Bronchial epithelial cell (primary cell): ENCODE measurements at regions not wholly inside any gene's neighbourhood (a gene's known extent, or its start where the extent isn't known, plus 50 kb on each side); places are given as distances from the start of the nearest gene placed in this dataset.

ENCODE experiments used
- DNase-seq: peaks from one replicate; pipeline ENCODE4 v3.0.0-alpha.2; 2010; ENCODE audit warnings: low read depth
- FAIRE-seq: peaks from 2 replicates; lab custom pipeline; 2011; peaks lifted over from hg19 to GRCh38; lab: Jason Lieb, UNC
- H3K27me3 ChIP-seq: 2 replicates; pipeline ENCODE4 v1.5.1; 2011; ENCODE audit warnings: low read length; ENCODE audit not compliant: control insufficient read depth, insufficient read depth
- H3K36me3 ChIP-seq: 2 replicates; pipeline ENCODE4 v1.5.1; 2011; ENCODE audit warnings: low read length; ENCODE audit not compliant: control insufficient read depth, insufficient read depth
- H3K4me3 ChIP-seq: 2 replicates; pipeline ENCODE4 v1.5.1; 2011; ENCODE audit warnings: mild to moderate bottlenecking, low read depth, low read length, control low read depth
- TF ChIP-seq, protein P1 (sequence below): IDR thresholded peaks from 2 replicates; pipeline ENCODE4 v1.5.1; 2011; ENCODE audit warnings: mild to moderate bottlenecking, moderate library complexity, low read length, control low read depth, inconsistent platforms; ENCODE audit not compliant: insufficient read depth, severe bottlenecking

DNA sequence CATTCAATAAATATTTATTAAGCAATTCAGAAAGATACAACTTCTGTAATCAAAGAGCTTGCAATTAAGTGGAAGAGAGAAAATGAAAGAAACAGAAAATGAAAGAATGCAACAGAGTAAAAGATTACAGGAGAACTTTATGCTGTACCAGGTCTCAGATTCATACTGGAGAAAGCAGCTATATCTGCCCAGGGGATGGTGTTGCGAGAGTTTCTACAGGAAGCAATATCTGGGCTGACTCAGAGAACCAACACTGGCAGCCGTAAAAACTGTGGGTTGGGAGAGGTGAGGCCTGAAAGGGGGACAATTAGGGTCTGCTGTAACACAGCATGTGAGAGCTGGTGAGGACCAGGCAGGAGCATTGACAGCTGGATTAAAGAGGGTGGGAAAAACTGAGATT, 256.7 kb upstream of the TCF21 start:
- Histone ChIP-seq H3K27me3 (no peaks in the 10 kb centered on the region), H3K4me3 (no peak overlapping the region), H3K36me3 (no peaks in the 10 kb centered on the region)
- FAIRE-seq, result no peak
- peak; percentile 52 for DNase-seq
- TF ChIP-seq, protein P1, sequence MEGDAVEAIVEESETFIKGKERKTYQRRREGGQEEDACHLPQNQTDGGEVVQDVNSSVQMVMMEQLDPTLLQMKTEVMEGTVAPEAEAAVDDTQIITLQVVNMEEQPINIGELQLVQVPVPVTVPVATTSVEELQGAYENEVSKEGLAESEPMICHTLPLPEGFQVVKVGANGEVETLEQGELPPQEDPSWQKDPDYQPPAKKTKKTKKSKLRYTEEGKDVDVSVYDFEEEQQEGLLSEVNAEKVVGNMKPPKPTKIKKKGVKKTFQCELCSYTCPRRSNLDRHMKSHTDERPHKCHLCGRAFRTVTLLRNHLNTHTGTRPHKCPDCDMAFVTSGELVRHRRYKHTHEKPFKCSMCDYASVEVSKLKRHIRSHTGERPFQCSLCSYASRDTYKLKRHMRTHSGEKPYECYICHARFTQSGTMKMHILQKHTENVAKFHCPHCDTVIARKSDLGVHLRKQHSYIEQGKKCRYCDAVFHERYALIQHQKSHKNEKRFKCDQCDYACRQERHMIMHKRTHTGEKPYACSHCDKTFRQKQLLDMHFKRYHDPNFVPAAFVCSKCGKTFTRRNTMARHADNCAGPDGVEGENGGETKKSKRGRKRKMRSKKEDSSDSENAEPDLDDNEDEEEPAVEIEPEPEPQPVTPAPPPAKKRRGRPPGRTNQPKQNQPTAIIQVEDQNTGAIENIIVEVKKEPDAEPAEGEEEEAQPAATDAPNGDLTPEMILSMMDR, result no peak

DNA sequence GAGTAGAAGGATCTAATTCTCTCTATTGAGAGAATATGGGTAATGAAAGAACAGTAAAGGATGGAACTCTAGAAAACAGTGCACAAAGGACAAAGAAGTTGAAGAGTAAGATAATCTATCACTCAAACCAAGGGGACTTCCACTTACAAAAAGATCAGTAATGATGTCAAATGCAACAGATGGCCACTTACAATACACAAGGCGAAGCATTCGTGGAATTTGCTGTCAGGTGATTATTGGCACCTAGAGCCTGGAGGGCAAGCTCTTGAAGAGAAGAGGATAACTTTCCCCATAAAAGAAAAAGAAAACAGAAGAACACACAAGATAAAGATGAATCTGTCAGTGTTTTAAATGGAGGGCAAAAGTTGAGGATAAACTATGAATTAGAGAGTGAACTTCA, 256.0 kb upstream of the TCF21 start:
- no peak for DNase-seq
- no peak for FAIRE-seq

DNA sequence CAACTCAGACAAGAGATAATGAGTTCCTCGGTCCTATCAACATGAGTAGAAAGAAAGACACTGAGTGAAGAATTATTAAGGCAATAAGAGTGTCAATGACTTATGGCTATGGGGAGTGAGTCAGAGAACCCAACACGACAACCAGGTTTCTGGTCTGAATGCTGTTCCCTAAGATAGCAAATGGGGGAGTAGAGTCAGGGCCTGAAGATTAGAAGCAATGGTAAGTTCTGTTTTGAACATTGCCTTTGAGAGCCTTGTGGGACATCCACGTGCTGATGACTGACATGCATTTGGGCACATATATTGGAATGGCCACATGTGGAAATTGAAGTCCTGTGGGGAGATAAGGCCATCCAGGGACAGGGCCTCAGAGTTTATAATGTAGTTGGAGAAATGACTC, 254.4 kb upstream of the TCF21 start:
- H3K27me3 ChIP-seq, result no peaks in the 10 kb centered on the region
- no peak for FAIRE-seq
- DNase-seq, result no peak
- TF ChIP-seq, protein P1, result no peak
- H3K4me3 ChIP-seq, result no peak overlapping the region
- no peaks in the 10 kb centered on the region for H3K36me3 ChIP-seq

More for the DNA sequence above, 256.0 kb upstream of the TCF21 start:
- no peaks in the 10 kb centered on the region for H3K36me3 ChIP-seq
- no peaks in the 10 kb centered on the region for H3K27me3 ChIP-seq
- no peak overlapping the region for H3K4me3 ChIP-seq
- TF ChIP-seq, protein P1, result no peak

DNA sequence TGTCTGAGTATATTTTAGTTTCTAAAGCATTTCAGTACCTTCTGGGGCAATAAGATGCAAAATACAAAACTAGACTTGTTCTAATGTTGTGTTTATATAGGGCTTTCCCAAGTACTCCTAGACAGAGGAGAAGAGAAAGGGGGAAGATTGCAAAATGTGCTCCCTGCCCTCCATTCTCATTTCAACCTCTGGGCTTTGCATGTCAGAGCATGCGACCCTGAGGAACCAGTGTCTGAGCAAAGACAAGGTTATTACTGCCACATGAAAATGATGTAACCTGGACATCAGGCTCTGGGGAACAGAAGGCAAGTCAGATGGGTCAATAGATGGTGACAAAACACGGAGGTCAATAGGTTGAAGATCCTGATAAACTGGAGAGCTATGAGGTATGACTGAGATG, 253.5 kb upstream of the TCF21 start:
- no peak for FAIRE-seq
- no peaks in the 10 kb centered on the region for H3K27me3 ChIP-seq
- TF ChIP-seq, protein P1, result no peak
- DNase-seq, result peak; percentile 65
- no peak overlapping the region for H3K4me3 ChIP-seq
- H3K36me3 ChIP-seq, result no peaks in the 10 kb centered on the region

DNA sequence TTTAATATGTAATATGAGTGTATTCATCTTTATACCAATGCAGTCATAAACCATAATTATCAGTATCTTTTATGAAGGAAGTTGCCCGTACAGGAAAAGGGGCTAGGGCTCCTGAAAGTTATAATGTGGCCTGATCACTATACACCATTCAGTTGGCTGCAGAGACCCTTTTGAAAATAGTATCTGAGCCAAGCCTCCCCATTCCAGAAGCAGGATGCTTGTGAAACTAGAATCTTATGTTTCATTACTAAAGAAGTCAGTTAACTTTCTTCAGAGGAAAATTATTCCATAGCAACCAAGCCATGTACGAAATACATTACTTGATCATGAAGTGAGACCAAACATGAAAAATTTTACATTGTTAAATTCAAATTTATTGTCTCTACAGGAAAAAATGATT, 251.5 kb upstream of the TCF21 start:
- TF ChIP-seq, protein P1, result no peak

DNA sequence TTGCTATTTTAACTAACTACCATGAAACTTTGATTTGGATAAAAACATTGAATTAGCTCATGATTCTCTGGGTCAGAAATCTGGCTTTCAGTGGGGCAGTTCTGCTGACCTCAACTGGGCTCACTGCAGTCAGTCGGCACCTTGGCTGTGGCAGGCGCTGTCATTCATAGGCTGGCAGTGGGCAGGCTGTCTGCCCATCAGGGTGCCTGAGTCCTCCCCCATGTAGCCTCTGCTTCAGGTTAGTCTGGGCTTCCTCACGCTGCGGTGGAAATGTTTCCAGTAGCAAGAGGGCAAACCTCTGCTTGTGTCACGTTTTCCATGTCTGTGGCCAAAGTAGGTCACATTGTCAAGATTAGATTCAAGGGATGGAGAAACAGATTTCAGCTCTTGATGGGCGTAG, 251.0 kb upstream of the TCF21 start:
- DNase-seq, result no peak
- FAIRE-seq, result no peak
- TF ChIP-seq, protein P1, result no peak
- no peaks in the 10 kb centered on the region for H3K36me3 ChIP-seq
- H3K27me3 ChIP-seq, result no peaks in the 10 kb centered on the region
- no peak overlapping the region for H3K4me3 ChIP-seq

More for the DNA sequence above, 251.5 kb upstream of the TCF21 start:
- DNase-seq (no peak), FAIRE-seq (no peak)
- no peaks in the 10 kb centered on the region for H3K27me3 ChIP-seq
- H3K4me3 ChIP-seq, result no peak overlapping the region
- no peaks in the 10 kb centered on the region for H3K36me3 ChIP-seq
